GM12892 (cell line): ENCODE measurements at regions not wholly inside any gene's neighbourhood (a gene's known extent, or its start where the extent isn't known, plus 50 kb on each side); places are given as distances from the start of the nearest gene placed in this dataset.

Source experiments
- POLR2A ChIP-seq: IDR thresholded peaks from 2 replicates; pipeline ENCODE4 v1.6.1; 2011; ENCODE audit warnings: low read depth, low read length, control low read depth
- POLR2AphosphoS5 ChIP-seq: IDR thresholded peaks from 2 replicates; pipeline ENCODE4 v1.6.1; 2011; ENCODE audit warnings: low read depth, low read length, control low read depth
- TAF1 ChIP-seq: IDR thresholded peaks from 2 replicates; pipeline ENCODE4 v1.6.1; 2011; ENCODE audit warnings: low read depth, mild to moderate bottlenecking, control low read depth, low read length, borderline replicate concordance

DNA sequence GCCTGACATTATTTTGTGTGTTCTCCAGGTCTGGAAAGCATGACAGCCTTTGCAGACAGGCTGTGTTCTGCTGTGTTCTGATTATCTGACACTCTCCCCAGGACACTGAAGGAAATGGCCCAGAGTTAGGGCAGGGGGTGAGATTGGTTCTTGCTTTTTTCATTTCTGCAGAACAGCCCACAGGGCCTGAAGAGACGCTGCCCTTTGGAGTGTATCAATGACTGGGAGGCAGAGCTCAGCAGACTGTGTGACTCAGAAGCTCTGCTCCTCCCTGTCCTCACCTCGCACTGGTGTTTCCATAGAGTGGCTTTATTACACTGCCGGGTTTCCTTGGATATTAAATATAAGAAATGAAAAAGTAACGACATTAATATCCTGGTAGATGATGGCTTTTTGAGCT lies 523.6 kb downstream of the NTRK3 start:
- TF ChIP-seq POLR2AphosphoS5, result no peak
- no peak for TF ChIP-seq POLR2A
- no peak for TF ChIP-seq TAF1
